Activated CD8-positive, alpha-beta T cell treated with anti-CD3 and anti-CD28 coated beads for 36 hours (primary cell): ENCODE measurements at regions not wholly inside any gene's neighbourhood (a gene's known extent, or its start where the extent isn't known, plus 50 kb on each side); places are given as distances from the start of the nearest gene placed in this dataset.

Experiments
- ATAC-seq: fragments of 200-7000 bp; cut with Tn5 transposase; one replicate; pipeline ENCODE4 v1.10.0; 2021; ENCODE audit warnings: mild to moderate bottlenecking, moderate library complexity
- CTCF ChIA-PET: fragments of 350-600 bp; sonication (Branson Sonifier 250); formaldehyde crosslinking; loops from one replicate; lab custom pipeline; 2021; ENCODE audit warnings: antibody characterized with exemption; lab: Charles Lee
- POLR2A ChIA-PET: fragments of 350-600 bp; sonication (Branson Sonifier 250); formaldehyde crosslinking; loops from one replicate; lab custom pipeline; 2021; ENCODE audit warnings: antibody characterized with exemption; lab: Charles Lee
- DNase-seq: peaks from one replicate; pipeline ENCODE4 v3.0.0-alpha.2; 2020
- H3K27ac Mint-ChIP-seq: one replicate; pipeline ENCODE4 v1.8.0; 2021; ENCODE audit warnings: mild to moderate bottlenecking, mixed read lengths
- H3K27me3 Mint-ChIP-seq: one replicate; pipeline ENCODE4 v1.8.0; 2021; ENCODE audit warnings: mixed read lengths
- H3K36me3 Mint-ChIP-seq: one replicate; pipeline ENCODE4 v1.8.0; 2021; ENCODE audit warnings: low read depth, mixed read lengths
- H3K4me1 Mint-ChIP-seq: one replicate; pipeline ENCODE4 v1.8.0; 2021; ENCODE audit warnings: low read depth, mixed read lengths
- H3K4me3 Mint-ChIP-seq: one replicate; pipeline ENCODE4 v1.8.0; 2021; ENCODE audit warnings: mild to moderate bottlenecking, moderate library complexity, mixed read lengths
- H3K9me3 Mint-ChIP-seq: one replicate; pipeline ENCODE4 v1.8.0; 2021; ENCODE audit warnings: mixed read lengths
- intact Hi-C: fragments of 100-400 bp; cut with micrococcal nuclease; formaldehyde crosslinking; loops from one replicate; pipeline ENCODE4 v1.10.0; 2022
- TF ChIP-seq, protein P1 (sequence below): fragments of 200-600 bp; IDR thresholded peaks from one replicate; pipeline ENCODE4 v1.8.0; 2022; ENCODE audit warnings: antibody characterized with exemption, mild to moderate bottlenecking

DNA sequence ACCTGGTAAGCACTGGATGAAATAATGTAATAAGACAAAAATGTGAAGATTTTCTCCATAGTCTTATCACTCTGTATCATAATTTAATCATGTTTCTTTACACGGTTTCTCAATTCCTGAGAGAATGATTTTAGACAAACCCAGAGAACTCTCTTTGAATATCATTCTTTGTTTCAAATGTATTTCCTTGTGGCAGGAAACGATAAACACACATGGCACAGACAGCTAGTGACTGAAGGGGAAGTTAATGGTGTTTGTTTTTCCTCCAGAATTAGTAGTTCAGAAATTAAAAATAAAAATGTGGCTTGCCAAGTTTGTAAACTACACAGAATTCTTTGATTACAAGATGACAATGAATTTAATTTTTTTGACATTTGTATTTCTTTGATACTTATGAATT, 163.7 kb upstream of the PRPS1L1 start:
- DNase-seq (no peak), ATAC-seq (no peak)
- H3K4me1 Mint-ChIP-seq = no peaks in the 10 kb centered on the region
- POLR2A ChIA-PET = no interaction called here
- TF ChIP-seq, protein P1, sequence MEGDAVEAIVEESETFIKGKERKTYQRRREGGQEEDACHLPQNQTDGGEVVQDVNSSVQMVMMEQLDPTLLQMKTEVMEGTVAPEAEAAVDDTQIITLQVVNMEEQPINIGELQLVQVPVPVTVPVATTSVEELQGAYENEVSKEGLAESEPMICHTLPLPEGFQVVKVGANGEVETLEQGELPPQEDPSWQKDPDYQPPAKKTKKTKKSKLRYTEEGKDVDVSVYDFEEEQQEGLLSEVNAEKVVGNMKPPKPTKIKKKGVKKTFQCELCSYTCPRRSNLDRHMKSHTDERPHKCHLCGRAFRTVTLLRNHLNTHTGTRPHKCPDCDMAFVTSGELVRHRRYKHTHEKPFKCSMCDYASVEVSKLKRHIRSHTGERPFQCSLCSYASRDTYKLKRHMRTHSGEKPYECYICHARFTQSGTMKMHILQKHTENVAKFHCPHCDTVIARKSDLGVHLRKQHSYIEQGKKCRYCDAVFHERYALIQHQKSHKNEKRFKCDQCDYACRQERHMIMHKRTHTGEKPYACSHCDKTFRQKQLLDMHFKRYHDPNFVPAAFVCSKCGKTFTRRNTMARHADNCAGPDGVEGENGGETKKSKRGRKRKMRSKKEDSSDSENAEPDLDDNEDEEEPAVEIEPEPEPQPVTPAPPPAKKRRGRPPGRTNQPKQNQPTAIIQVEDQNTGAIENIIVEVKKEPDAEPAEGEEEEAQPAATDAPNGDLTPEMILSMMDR = no peak
- no peaks in the 10 kb centered on the region for H3K27me3 Mint-ChIP-seq
- intact Hi-C loops = no loop called here
- CTCF ChIA-PET = no interaction called here
- H3K4me3 Mint-ChIP-seq = no peak overlapping the region
- H3K36me3 Mint-ChIP-seq = no peaks in the 10 kb centered on the region
- H3K27ac Mint-ChIP-seq = no peak overlapping the region
- H3K9me3 Mint-ChIP-seq = peaks cover 1% of the 10 kb centered on the region

DNA sequence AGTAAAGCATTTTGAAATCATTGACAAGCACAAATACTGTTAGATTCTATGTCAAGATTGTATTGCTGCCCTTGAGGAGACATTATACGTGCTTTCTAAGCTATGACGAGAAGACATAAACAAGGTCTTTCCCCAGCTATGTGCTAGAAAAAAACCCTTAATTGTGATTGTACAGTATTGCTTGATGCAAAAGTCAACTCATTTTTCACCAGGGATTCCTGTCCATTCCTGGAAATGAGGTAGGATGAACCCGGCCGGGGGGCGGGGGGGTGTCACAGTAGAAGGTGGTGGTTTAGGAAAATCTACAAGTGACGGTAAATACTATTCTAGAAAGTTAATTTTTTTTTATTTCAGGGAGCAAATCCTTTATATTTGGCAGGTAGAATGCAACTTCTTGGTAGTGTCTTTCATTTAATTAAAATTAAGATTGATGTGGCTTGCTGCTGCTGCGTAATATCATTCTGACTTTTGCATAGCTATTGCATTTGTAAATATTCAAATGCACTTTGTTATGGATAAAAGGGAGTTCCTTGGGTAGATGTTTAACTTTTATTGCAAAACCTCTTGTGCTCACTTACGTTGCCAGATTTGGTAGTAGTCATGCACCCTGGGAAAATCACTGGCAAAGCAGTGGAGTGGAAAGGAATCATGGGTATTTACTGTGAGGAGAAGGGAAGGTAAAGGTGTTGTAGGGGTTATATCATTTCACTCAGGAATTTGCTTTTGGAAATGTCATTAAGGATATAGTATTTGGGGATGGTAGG, 164.4 kb upstream of the PRPS1L1 start:
- no peak for ATAC-seq
- H3K27me3 Mint-ChIP-seq = no peaks in the 10 kb centered on the region

DNA sequence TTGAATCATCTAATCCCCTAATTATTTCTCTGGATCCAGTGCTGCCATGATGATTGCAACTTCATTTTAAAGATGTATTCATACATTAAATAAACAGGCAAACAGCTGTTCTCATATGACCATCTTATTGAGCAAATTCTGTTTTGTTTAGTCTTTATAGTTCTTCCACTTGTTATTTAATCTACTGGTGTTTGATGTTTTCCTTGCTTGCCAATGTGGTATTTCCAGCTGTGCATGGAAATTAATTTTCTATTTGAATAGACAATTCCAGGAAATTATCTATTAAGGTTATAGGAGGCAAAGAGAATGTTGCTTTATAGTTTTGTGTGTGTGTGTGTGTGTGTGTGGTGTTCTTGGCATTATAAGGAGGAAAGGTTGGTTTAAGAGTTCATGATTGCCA, 167.0 kb upstream of the PRPS1L1 start:
- intact Hi-C loops = no loop called here
- ChIA-PET POLR2A (no interaction called here), CTCF (no interaction called here)
- Mint-ChIP-seq H3K27me3 (no peaks in the 10 kb centered on the region), H3K36me3 (no peaks in the 10 kb centered on the region), H3K4me3 (no peak overlapping the region), H3K9me3 (no peaks in the 10 kb centered on the region), H3K27ac (no peak overlapping the region), H3K4me1 (no peaks in the 10 kb centered on the region)
- TF ChIP-seq, protein P1 = no peak
- no peak for DNase-seq
- ATAC-seq = no peak

More for the DNA sequence above, 164.4 kb upstream of the PRPS1L1 start:
- peaks cover 1% of the 10 kb centered on the region for H3K9me3 Mint-ChIP-seq
- no peaks in the 10 kb centered on the region for H3K36me3 Mint-ChIP-seq
- H3K27ac Mint-ChIP-seq = no peak overlapping the region
- no peak overlapping the region for H3K4me3 Mint-ChIP-seq
- no peaks in the 10 kb centered on the region for H3K4me1 Mint-ChIP-seq
- no peak for DNase-seq
- POLR2A ChIA-PET = no interaction called here
- intact Hi-C loops = no loop called here
- TF ChIP-seq, protein P1 = no peak
- CTCF ChIA-PET = no interaction called here

DNA sequence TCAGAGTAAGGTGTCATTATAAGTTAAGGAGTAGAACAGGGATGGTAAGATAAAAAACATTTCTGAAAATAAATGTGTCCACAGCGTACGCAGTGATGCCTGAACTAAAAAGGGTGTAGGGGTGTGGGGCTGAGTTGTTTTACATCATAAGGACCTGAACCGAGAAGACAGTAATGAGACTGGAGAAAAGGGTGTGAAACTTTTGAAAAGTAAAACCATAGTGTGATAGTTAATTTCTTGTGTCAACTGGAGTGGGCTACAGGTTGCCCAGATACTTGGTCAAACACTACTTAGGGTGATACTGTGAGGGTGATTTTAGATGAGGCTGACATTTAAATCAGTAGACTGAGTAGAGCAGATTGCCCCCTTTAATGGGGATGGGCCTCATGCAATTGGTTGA, 169.0 kb upstream of the PRPS1L1 start:
- ATAC-seq (no peak), DNase-seq (no peak)
- TF ChIP-seq, protein P1 = no peak
- ChIA-PET POLR2A (no interaction called here), CTCF (no interaction called here)
- Mint-ChIP-seq H3K4me3 (no peak overlapping the region), H3K27me3 (no peaks in the 10 kb centered on the region), H3K4me1 (no peaks in the 10 kb centered on the region), H3K27ac (no peak overlapping the region), H3K9me3 (no peaks in the 10 kb centered on the region), H3K36me3 (no peaks in the 10 kb centered on the region)
- intact Hi-C loops = no loop called here

DNA sequence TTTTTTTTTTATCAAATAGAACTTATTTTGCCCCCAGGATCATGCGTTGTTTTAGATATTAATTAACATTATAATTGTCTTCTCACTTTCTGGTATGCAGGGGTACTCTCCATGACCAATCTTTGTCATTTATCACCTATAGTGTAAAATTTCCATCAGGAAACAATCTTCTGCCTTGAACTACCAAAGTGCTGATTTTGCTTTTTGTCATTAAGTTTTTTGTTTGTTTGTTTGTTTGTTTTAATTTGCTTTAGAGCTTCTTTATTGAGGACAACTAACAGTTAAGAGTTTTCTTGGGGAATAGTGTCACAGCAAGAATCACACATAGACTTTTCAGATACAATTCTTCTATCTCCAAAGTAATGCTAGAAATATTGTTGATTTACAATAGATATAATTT, 171.2 kb upstream of the PRPS1L1 start:
- no peak for DNase-seq
- Mint-ChIP-seq H3K27me3 (no peaks in the 10 kb centered on the region), H3K4me3 (no peak overlapping the region), H3K9me3 (no peaks in the 10 kb centered on the region), H3K27ac (no peak overlapping the region), H3K36me3 (no peaks in the 10 kb centered on the region), H3K4me1 (peaks cover 14% of the 10 kb centered on the region)
- ChIA-PET CTCF (no interaction called here), POLR2A (no interaction called here)
- no peak for ATAC-seq
- TF ChIP-seq, protein P1 = no peak
- intact Hi-C loops = no loop called here
